ENCODE measurements at regions not wholly inside any gene's neighbourhood (a gene's known extent, or its start where the extent isn't known, plus 50 kb on each side); places are given as distances from the start of the nearest gene placed in this dataset.

DNA sequence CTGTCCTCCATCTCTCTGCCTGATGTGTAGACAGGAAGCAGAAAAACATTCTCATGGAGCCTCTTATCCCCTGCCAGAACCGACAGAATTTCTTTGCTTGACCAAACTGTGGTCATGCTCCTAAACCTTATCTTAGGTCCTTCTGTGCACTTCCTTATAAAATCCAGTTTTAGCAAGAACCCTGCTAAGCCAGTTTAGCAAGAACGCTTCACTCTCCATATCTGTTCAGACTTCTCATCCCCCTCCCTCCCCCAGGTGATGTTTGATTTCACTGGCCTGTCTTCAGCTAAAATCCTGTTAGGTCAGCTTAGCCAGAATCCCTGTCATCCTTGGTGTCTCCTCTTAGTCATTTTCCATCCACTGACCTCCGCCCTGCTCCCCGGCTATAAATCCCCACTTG, 1130.9 kb upstream of the PRKX start:
- Histone ChIP-seq H4K20me1 (replicated peaks; ENCODE audit: control insufficient read depth, extremely low read depth, insufficient read depth, low read length) (no peaks in the 10 kb centered on the region), H3K9me1 (replicated peaks; ENCODE audit: control insufficient read depth, extremely low read depth, insufficient read depth, low read length) (no peaks in the 10 kb centered on the region), H2AFZ (ENCODE audit: low read depth, low read length) (no peak overlapping the region), H3K4me2 (ENCODE audit: insufficient read depth, low read length) (no peak overlapping the region), H3K27ac (ENCODE audit: insufficient read depth, low read depth, low read length) (no peak overlapping the region), H3K27me3 (ENCODE audit: control insufficient read depth in 2 of 2, insufficient read depth in 2 of 2, low read length in 2 of 2) (no peaks in the 10 kb centered on the region), H3K9me3 (replicated peaks; ENCODE audit: control insufficient read depth, insufficient read depth, low read length) (no peaks in the 10 kb centered on the region), H3K9ac (replicated peaks; ENCODE audit: extremely low read depth, insufficient read depth, low read length) (no peak overlapping the region), H3K36me3 (ENCODE audit: control insufficient read depth in 2 of 2, extremely low read depth in 1 of 2, insufficient read depth in 2 of 2, low read length in 2 of 2) (no peaks in the 10 kb centered on the region), H3K4me1 (ENCODE audit: control insufficient read depth, extremely low read depth, insufficient read depth, low read length) (no peaks in the 10 kb centered on the region), H3K4me3 (replicated peaks in 1 of 3; ENCODE audit: insufficient read depth in 1 of 3, low read depth in 1 of 3, low read length in 3 of 3) (no peak overlapping the region), H3K79me2 (ENCODE audit: control insufficient read depth, insufficient read depth, low read length) (no peaks in the 10 kb centered on the region)
- dilution Hi-C loops (cut with MboI; ENCODE audit: extremely low pct_ligation_motif_present, low sequenced_read_pairs) (no loop called here), intact Hi-C loops (cut with micrococcal nuclease) (no loop called here)
- ChIA-PET CTCF (no interaction called here), POLR2A (no interaction called here)
- FAIRE-seq (no peak), DNase-seq (ENCODE audit: low read depth, low spot score) (no peak)
- TF ChIP-seq MYC (IDR thresholded peaks at IDR 0.05; ENCODE audit: low read depth, low read length) (no peak), GATA2 (IDR thresholded peaks at IDR 0.05; ENCODE audit: insufficient read depth, insufficient read length, low read depth, low read length) (no peak), POLR2A (IDR thresholded peaks at IDR 0.05; ENCODE audit: low read depth, low read length) (no peak), MAX (IDR thresholded peaks at IDR 0.05; ENCODE audit: insufficient read depth, insufficient read length) (no peak), POLR2AphosphoS5 (IDR thresholded peaks at IDR 0.05; ENCODE audit: insufficient read depth, low read depth, low read length) (no peak), JUN (IDR thresholded peaks at IDR 0.05; ENCODE audit: borderline replicate concordance, insufficient read depth, insufficient read length, low read depth) (no peak), EZH2 (IDR thresholded peaks at IDR 0.05; ENCODE audit: borderline replicate concordance, low read depth, low read length, severe bottlenecking) (no peak), FOS (IDR thresholded peaks at IDR 0.05; ENCODE audit: borderline replicate concordance, insufficient read depth, low read length) (no peak)
- TF ChIP-seq, protein P1, sequence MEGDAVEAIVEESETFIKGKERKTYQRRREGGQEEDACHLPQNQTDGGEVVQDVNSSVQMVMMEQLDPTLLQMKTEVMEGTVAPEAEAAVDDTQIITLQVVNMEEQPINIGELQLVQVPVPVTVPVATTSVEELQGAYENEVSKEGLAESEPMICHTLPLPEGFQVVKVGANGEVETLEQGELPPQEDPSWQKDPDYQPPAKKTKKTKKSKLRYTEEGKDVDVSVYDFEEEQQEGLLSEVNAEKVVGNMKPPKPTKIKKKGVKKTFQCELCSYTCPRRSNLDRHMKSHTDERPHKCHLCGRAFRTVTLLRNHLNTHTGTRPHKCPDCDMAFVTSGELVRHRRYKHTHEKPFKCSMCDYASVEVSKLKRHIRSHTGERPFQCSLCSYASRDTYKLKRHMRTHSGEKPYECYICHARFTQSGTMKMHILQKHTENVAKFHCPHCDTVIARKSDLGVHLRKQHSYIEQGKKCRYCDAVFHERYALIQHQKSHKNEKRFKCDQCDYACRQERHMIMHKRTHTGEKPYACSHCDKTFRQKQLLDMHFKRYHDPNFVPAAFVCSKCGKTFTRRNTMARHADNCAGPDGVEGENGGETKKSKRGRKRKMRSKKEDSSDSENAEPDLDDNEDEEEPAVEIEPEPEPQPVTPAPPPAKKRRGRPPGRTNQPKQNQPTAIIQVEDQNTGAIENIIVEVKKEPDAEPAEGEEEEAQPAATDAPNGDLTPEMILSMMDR (IDR thresholded peaks at IDR 0.05; ENCODE audit: extremely low read depth in 1 of 2, insufficient read depth in 1 of 2, low read depth in 1 of 2, low read length in 2 of 2): no peak
- BruUV-seq (replicated peaks): no TSS peak
